ENCODE measurements at regions not wholly inside any gene's neighbourhood (a gene's known extent, or its start where the extent isn't known, plus 50 kb on each side); places are given as distances from the start of the nearest gene placed in this dataset.

DNA sequence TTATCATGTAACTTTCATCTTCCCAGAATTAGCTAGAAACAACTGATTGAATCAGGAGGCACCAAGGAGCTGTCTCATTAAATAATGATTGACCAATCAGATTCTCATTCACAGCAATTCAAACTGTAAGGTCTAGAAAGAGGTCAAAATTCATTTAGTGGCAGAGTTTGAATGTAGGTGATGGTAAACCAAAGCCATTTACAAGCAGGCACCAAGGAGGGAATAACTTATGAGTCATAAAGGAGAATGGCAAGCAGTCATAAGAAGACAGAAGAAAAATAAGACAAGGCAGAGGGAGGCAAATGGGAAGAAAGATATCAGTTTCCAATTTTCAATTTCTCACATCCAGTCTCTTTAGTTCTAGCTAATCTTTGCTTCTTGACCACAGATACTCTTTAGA, 52.9 kb upstream of the DEFB112 start:
- no peak for DNase-seq

DNA sequence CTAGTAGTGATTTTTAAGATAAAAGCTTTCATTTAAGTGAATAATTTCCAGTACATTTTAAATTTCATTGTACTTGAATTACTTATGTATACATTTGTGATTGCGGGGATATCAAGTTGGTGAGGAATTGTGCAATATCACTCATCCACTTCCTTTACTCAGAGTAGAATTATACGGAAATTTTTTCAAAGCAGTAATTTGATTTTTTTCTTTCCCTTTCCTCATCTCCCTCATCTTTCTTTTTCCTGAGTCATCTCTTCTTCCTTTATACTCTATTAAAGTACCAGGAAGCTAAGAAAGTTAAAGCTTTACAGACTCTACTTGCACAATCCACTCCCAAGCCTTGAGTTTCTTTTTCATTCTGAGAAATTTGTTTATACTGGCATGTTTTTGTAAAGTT, 60.9 kb upstream of the DEFB112 start:
- DNase-seq: no peak

GRCh38 chr6:50112981-50113857, 63.5 kb upstream of the DEFB112 start:
- no peak for DNase-seq

GRCh38 chr6:50116390-50116789, 66.7 kb upstream of the DEFB112 start:
- DNase-seq: no peak

- DNase-seq: no peak
Measured at GRCh38 chr6:50116797-50117542, 67.2 kb upstream of the DEFB112 start.

- DNase-seq: no peak
Measured at GRCh38 chr6:50120300-50120699, 70.6 kb upstream of the DEFB112 start.

GRCh38 chr6:50123688-50124087, 74.0 kb upstream of the DEFB112 start:
- no peak for DNase-seq

- DNase-seq: no peak
Measured at GRCh38 chr6:50124572-50124971, 74.8 kb upstream of the DEFB112 start.

GRCh38 chr6:50128420-50129005, 78.8 kb upstream of the DEFB112 start:
- DNase-seq: no peak

GRCh38 chr6:50135968-50136367, 86.2 kb upstream of the DEFB112 start:
- DNase-seq: no peak

DNA sequence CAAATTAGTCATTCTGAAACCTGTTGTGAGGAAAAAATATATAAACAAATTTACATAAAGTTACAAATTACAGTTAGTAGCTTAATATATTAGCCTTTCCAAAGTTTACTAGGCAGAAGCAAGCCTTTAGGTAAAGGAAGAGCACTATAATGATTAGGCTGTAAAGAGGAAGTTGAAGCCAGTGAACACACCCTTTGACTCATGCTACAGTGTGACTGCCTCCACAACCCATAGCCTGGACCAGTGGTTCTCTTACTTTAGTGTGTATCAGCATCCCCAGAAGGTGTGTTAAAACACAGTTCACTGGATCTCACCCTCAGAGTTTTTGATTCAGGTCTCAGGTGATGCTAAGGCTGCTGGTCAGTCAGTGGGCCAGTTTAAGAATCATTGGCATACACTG, 91.4 kb upstream of the DEFB112 start:
- DNase-seq: no peak

DNA sequence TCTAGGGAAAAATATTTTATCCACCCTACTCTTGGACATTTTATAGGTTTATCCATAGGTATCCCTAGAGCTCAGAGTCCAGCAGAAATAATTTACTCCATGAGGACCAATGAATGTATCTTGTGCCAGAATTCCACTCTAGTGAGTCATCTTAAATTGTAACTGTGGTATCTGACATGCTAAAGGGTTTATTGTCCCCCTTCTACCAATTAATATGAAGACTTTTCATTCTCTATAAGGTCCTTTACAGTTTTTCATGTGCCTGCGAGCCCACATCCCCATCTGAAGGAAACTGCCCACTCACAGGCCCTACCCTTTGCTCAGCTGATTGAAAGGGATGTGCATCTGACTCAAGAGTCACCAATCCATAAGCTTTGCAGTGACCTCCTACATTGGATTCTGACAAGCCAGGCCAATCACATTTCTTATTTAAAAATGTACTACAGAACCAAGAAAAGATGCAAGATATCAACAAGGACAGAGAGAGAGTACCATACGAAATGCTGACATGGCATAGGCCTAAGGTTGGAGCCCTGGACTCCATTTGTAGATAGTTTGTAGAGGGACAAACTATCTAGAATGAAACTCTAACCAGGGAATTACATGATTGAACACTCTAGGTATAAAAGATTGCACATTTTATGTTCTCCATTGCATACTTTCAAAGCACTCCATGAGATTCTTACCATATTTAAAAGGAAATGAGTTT, 93.4 kb upstream of the DEFB112 start:
- no peak for DNase-seq

DNA sequence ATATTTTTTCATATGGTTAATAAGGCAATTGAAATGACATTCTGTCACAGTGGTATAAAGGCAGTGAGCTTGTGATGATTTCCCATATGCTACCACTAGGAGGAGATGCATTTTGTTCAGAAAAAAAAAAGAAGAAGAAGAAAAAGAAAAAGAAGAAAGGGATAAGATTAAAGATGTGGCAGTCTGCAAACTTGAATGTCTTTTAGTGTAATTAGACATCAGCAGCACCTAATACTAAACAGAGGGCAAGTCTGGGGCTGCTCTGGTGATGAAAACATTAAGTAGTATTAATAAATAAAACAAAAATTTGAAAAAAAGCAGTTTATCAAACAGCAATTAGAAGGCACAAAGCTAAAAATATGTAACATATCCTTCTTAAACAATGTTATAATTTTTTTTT, 95.4 kb upstream of the DEFB112 start:
- DNase-seq: no peak

GRCh38 chr6:50147371-50147770, 97.6 kb upstream of the DEFB112 start:
- DNase-seq: no peak

- no peak for DNase-seq
Measured at GRCh38 chr6:50180646-50181045, 130.9 kb upstream of the DEFB112 start.

DNA sequence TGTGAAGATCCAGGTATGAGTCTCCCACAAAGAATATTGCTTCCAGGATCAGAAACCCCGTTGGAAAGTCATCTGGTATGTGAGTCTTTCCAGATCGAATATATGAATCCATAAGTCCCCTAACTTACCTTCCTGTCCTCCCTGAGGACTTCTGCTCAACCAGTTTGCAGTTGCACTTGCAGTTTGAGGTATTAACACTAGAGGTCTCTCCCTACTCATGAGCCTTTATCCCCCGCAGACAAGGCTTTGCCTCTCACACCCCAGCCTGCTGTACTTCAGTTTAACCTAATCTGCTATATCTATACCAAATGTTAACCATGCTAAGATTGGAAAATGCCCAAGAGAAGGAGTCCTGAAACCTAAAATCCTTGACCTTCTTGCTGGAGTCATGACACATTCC, 135.3 kb upstream of the DEFB112 start:
- DNase-seq: no peak

DNA sequence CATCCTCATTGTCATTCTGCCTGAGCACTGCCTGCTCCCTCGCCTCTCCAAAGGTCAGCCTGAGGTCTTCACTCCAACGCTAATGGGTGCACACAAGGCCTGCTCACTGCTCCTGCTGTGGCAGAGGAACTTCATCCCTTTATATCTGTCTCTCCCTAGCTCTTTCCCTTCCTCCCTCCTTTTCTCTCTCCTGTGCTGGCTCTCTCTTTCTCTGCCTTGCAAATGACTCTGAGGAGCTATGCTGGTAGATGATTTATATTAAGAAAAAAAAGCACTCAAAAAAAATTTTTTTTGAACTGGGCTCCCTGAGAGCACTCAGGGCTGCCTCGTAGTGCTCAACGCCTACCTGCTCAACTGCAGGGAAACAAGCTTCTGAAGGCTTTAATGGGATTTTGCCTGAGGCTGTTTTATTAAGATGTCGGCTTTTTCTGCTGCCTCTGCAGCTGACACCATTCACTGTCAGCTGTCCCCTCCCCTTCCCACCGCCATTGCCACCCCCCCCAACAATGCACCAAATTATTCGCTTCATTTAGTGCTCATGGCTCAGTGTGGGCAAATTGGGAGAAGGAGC, 137.7 kb upstream of the DEFB112 start:
- DNase-seq: no peak

DNA sequence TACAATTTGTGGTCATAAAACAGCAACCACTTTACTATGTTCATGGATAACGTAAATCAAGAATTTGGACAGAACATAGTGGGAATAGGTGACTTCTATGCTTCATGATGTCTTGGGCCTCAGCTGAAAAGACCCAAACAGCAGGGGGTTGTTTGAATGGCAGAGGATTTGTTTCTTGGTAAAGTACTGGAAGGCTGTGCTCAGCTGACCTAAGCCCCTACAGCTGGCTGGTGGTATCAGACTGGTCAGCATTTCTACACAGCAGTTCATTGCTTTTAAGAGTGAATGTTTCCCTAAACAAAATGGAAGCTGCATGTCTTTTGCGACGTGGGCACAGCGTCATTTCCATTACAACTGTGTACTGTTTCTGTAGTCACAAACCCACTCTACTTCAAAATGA, 148.5 kb upstream of the DEFB112 start:
- DNase-seq: no peak

GRCh38 chr6:50202766-50203165, 153.0 kb upstream of the DEFB112 start:
- no peak for DNase-seq

DNA sequence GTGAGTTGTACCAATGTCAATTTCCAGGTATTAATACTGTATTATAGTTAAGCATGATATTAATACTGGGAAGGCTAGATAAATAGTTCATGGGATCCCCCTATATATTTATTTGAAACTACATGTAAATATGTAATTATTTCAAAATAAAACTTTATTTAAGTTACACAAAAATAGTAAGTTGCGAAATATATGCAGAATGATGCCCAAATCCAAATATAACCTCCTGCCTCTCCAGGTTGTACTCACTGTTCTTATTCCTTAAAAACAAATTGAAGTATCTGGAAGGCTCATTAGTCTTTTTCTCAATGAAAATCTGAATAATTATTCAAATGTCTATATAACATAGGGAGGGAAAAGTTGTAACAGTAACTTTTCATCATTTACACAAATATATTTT, 161.9 kb upstream of the DEFB112 start:
- no peak for DNase-seq

GRCh38 chr6:50213146-50213545, 163.4 kb upstream of the DEFB112 start:
- DNase-seq: no peak

DNA sequence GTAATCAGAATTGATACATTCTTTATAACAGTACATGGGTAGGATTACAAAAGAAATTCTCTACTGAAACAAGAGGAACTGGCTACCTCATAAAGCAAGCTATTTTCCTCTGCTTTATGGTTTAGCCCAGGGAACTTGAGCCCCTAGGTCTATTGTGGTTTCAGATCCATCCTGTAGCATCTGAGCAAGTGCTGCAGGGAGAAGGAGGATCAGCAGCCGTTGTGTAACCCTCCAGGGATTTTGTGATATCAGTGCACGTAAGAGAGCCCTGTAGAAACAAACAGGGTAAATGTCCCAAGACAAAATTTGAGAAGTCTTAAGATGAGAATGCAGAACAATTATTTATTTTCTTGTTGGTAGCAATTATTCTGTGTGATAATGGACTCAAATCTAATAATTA, 165.2 kb upstream of the DEFB112 start:
- DNase-seq: no peak

GRCh38 chr6:50217841-50218240, 168.1 kb upstream of the DEFB112 start:
- DNase-seq: no peak
